ENCODE measurements at regions not wholly inside any gene's neighbourhood (a gene's known extent, or its start where the extent isn't known, plus 50 kb on each side); places are given as distances from the start of the nearest gene placed in this dataset.

- DNase-seq, result peak; percentile 41 to 46
Measured at GRCh38 chr6:148177589-148178233, 164.9 kb upstream of the SASH1 start.

DNA sequence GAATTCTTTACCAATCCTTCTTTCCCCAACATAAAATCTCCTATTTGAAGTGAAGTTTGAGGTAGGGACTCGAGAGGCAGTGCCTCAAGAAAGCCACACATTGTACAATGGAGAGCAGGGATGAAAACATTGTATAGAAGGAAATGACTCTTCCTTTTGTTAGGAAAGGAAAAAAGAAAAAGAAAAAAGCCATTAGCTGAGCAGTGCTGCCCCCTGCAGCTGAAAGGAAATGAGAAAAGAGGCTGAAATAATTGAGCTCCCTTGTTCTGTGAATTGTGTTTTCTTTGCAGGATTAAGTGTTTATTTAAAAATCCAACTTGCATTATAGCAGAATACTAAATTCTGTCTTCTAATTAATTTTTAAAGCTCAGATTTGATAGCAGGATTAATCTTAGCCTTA is 162.9 kb upstream of the SASH1 start:
- no peak for DNase-seq

DNA sequence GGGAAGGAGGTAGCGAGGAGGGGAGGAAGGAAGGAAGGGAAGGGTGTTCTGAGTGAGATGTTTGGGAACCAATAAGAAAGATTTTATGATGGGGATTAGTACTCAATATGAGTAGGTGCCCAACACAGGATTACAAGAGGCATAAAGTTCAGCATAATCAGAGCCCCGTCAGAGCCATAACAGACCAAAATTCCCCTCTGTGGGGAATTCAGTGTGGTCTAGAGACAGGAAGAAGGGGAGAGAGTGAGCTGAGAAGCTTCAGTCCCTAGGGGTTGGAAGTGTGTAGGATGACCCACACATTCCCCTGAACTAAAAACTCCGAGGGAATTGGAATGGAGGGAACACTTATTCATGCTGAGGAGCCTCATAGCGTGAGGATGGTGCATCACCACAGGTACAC is 160.3 kb upstream of the SASH1 start:
- no peak for DNase-seq

GRCh38 chr6:148183776-148184175 is 158.9 kb upstream of the SASH1 start:
- DNase-seq, result no peak

- DNase-seq, result no peak
Measured at GRCh38 chr6:148186916-148187315, 155.7 kb upstream of the SASH1 start.

DNA sequence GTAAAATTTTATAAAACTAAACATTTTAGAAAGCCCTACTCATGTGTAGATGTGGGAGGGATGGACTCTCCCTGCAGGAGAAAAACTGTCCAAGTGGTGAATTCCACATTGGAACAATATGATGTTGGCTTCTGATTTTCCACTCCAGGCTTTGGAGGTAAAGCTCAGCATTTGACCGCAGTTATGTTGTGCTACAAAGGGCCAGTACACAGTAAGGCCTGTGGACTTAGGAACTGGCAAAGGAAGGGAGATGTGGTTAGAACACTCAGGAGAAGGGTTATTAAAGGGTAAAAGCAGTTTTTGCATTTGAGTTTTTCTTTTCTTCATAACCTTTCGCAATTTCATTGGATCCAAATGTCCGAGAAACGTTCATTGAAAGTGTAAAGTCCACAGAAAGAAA is 150.3 kb upstream of the SASH1 start:
- no peak for DNase-seq

DNA sequence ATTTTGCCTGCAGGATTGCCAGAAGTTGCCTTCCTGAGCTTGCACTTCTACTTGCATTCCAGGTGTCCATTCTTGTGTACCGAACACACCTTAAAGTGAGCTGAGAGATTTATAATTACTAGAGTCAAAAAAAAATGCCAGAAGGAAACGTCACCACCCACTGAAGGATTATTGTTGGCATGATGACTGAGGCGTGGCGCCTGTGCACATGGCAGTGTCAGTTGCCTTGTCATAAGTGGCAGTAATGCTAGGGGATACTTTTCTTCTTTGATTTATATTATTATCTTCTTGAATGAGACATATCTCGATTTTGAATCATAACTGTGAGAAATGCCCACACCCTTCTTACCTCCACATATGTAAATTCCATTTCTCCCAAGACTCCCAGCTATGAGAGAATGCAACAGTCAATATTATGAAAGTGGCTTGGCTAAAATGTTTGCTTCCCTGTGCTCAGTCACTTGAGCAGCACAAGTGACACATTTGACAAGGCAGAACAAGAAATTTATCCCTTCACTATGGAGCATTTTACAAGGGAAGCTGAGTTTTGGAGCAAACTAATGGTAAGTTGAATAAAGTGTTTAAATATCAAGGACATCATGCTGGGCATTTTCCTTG is 149.5 kb upstream of the SASH1 start:
- no peak for DNase-seq

DNA sequence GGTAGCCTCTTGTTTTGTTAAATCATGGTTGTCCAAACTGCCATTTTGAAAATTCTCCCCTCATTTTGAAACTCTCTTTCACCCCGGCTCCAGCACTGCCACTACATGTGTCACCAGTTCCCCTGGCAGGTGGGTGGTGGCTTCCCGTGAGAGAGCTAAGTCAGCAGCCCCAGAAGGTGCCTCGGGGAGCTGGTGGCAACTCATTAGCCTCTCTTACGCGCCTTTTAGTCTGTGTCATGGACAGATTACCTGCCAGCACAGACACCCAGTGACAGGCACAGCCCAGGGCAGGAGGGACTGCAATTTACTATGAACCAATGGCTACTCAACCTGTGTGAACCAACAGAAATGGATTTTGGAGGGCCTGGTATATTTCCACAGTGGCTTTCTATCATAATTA is 147.1 kb upstream of the SASH1 start:
- no peak for DNase-seq

DNA sequence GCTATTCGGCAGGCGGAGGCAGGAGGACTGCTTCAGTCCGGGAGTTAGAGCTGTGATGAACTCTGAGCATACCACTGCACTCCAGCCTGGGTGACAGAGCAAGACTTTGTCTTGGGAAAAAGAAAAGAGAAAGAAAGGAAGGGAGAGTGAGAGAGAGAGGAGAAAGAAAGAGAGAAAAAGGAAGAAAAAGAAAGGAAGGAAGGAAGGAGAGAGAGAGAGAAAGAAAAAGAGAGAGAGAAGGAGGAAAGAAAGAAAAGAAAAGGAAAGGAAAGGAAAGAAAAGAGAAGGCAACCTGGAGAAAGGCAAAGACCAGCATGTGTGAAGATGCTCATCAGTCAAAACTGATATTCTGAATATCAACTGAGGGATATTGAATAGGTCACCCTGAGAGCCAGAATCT is 143.1 kb upstream of the SASH1 start:
- DNase-seq, result no peak

DNA sequence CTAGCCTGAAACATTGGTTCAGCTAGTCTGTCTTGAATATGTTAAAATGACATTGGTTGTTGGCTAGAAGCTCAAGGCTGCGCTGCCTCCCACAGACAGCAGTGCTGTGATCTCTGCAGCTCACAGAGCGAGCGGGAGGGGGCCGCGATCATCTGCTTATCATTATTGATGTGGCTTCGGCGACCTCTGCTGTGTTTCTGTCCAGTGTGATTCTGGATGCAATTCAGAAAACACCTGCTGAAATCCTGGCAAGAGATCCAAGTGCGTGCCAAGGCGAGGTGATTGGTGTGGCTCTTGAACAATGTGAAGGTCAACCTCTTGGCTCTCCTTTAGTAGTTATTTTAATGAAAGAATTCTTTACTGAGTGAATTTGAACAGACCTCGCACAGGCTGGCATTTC is 142.3 kb upstream of the SASH1 start:
- DNase-seq, result no peak

- DNase-seq, result no peak
Measured at GRCh38 chr6:148200781-148201180, 141.9 kb upstream of the SASH1 start.

- no peak for DNase-seq
Measured at GRCh38 chr6:148203281-148203925, 139.2 kb upstream of the SASH1 start.

- peak; percentile 70 for DNase-seq
Measured at GRCh38 chr6:148203970-148204369, 138.7 kb upstream of the SASH1 start.

DNA sequence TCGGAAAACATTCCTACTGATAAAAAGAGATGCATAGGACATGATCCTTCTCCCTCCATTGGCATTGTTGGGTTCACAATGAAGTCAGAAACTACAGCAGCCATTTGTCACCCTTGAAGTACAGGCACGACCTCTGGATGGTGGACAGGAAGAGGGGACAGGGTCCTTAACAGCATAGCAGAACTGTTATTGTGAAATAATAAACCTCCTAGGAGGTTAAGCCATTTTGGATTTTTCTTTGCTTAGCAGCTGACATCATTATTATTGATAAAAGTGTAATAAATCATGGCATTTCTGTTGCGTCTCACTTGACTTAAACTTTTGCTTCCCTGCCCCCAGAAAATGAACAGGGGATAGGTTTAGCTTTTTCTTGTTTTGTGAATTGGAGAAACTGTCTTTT is 134.3 kb upstream of the SASH1 start:
- no peak for DNase-seq

DNA sequence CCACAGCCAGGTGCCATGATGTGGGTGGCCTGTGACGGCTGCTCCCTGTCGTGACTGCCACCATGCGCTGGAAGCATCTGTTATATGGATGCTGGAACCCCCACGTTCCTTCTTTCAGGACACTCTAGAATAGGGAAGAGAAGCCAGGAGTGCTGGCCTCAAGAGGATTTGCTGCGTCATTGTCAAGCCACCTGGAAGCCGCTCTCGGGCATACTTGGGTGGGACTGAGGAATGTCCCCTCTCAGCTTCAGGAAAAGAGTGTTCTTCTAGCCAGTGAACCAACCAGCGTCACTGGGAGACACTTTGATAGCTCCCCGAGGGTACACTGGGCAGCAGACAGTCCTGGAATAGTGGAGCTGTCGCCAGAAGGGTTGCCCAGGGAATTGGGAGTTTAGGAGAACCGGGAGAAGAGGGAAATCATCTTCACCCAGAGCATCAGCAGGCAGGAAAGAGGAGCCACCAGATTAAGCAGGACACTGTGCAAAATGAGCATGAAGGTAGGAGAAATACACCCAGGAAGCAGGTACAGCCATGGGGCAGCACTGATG is 130.8 kb upstream of the SASH1 start:
- DNase-seq, result no peak

DNA sequence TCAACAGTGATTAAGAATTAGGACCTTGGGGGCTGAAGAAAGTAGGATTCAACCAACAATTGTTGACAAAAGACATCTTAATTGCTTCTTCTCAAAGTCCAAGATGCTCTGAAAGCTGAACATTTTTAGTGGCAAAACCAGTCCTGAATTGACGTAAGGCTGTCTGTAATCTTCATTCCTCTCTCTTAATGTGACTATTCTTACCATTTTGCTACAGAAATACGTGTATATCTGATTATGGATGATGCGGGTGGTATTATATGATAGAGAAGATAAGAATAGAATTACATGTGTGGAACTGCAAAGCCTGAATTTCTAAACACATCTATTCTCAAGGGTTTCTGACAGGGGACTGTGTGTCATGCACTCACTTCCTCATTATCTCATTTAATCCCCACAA is 130.3 kb upstream of the SASH1 start:
- DNase-seq, result no peak

DNA sequence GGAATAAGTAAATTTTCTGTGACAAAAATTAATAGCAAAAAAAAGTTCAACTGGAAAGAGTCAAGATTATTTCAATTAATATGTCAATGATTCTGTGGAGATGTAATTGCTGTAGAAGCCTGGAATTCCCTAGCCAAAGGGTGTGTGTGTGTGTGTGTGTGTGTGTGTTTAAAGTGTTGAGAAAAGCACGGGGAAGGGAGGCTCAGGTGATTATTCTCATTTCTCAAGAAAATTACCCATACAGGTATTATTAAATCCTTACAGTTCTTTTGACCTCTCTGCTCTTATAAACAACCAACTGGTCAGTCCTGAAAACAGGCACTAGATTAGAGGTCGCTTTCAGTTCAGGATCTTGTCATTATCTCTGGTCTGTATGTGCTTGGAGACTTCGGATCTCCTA is 129.3 kb upstream of the SASH1 start:
- no peak for DNase-seq

GRCh38 chr6:148214667-148215066 is 128.0 kb upstream of the SASH1 start:
- DNase-seq, result no peak

DNA sequence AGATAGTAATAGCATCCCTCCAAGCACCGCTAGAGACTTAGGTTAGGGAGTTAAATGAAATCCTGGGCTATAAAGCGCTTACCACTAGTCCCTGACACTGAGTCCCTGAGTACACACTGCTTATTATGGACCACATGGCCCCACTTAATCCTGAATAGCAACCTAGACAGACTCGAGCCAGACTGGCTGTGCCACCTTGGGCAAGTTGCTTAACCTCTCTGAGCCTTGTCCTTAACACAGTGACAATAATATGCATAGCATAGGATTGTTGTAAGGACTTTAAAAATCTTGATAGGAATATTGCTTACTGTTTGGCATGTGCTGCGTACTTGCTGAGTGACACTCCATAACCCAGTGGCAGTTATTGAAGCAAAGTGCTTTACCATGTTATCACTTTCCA is 125.6 kb upstream of the SASH1 start:
- no peak for DNase-seq

DNA sequence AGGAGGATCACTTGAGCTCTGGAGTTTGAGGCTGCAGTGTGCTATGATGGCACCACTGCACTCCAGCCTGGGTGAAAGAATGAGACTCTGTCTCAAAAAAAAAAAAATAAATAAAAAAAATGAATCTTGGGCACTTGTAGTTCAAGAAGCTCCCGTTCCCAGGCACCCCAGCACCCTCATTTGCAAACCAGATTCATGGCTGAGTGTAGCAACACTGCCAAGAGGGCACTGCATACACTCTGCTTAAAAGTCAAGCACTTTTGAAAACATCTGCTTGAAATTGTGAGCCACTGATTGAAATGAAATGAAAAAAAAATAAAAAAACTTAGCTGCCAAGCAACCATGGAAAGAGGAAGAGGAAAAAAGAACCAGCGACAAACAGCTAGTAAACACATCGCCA is 124.7 kb upstream of the SASH1 start:
- DNase-seq, result no peak

GRCh38 chr6:148218542-148219258 is 123.9 kb upstream of the SASH1 start:
- DNase-seq, result no peak

- no peak for DNase-seq
Measured at GRCh38 chr6:148221196-148221979, 121.2 kb upstream of the SASH1 start.

GRCh38 chr6:148222376-148222775 is 120.3 kb upstream of the SASH1 start:
- DNase-seq, result no peak
